ENCODE measurements at regions not wholly inside any gene's neighbourhood (a gene's known extent, or its start where the extent isn't known, plus 50 kb on each side); places are given as distances from the start of the nearest gene placed in this dataset.
"Not testable (repeated sequence)": the region's sequence is repeated elsewhere in the genome, so short reads cannot be mapped to it uniquely, and the experiment has no call there.

DNA sequence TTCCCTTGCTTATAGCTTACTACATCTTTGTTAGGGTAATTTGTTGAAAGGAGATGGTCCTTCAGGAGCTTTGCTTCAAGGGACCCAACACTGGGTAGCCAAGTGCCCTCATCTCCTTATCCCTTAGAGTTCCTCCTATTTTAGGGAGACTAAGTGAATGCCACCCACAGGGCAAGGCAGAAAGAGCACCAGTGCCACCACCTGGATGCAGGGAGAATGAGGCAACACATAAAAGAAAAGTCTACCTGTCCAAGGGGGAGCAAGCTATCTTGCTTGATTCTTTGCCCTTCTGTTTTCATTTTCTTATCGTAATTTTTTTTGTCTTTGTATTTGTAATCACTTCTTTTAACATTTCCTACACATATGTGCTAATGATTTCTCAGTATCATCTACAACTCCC lies 205.5 kb downstream of the NPR3 start:
- DNase-seq (ENCODE audit: extremely low read depth, low read depth) = peak; percentile 43

DNA sequence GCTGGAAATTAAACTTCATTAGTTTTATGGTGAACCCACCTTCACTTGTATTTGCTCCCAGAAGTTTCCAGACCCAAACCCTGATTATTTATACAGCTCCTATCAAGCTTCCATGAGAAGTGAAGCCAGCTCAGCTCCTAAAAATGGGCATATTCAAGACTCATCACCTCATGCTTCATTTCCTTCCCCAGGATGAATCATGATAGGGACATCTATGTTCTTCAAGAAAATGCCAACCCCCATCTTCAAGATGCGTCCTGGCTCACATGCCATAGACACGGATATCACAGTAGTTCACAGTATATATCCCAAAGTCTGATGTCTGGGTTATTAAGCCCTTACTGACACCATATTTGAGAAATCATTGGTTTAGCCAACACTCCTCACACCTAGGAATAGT lies 217.6 kb downstream of the NPR3 start:
- DNase-seq (ENCODE audit: extremely low read depth, low read depth) = no peak

DNA sequence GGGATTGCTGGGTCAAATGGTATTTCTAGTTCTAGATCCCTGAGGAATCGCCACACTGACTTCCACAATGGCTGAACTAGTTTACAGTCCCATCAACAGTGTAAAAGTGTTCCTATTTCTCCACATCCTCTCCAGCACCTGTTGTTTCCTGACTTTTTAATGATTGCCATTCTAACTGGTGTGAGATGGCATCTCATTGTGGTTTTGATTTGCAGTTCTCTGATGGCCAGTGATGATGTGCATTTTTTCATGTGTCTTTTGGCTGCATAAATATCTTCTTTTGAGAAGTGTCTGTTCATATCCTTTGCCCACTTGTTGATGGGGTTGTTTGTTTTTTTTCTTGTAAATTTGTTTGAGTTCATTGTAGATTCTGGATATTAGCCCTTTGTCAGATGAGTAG lies 220.3 kb downstream of the NPR3 start:
- not testable (repeated sequence) for DNase-seq (ENCODE audit: extremely low read depth, low read depth)

DNA sequence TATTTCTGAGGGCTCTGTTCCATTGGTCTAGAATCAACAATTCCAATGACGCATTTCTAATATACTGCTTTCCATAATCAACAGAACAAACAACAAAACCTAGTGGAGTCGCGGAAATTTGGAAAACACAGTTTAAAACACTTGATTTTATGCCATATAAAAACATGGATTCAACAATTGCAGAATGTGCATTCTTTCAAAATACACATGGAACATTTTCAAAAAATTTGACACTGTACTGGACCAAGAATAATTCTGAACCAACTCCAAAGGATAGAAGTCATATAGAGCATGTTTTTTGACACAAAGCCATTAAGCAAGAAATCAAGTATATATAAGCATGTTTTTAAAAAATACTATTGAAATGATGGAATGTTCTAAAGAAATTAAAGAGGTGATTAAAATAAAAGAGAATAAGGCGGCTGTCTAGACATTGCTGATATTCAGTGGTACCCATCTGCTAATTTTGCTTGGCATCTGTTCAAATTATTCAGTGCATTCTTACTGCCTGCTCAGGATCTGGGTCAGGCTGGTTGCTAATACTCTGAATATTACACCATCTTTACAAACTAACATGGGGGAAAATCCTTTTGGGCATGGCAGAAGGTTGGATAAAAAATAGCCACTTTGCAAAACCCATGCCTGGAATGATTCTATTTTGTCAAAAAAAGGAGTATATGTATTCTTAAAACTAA lies 221.3 kb downstream of the NPR3 start:
- no peak for DNase-seq (ENCODE audit: extremely low read depth, low read depth)

DNA sequence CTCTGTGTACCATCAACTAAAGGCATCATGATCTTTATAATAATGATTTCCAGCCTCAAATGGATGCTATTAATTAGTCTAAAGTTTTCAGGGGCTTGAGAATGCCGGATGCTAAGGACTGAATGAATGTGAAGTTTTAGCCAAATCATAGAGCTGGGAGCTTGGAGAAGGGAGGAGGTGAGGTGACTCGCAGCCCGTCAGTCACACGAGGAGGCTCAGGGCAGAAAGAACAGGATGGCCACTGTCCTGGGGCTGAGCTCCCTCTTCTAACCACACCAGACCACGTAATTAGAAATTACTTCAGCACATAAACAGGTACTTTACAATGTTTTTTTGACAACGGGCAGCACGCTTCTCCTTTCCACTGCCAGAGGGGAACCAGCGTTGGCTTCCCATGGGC lies 222.6 kb downstream of the NPR3 start:
- no peak for DNase-seq (ENCODE audit: extremely low read depth, low read depth)

DNA sequence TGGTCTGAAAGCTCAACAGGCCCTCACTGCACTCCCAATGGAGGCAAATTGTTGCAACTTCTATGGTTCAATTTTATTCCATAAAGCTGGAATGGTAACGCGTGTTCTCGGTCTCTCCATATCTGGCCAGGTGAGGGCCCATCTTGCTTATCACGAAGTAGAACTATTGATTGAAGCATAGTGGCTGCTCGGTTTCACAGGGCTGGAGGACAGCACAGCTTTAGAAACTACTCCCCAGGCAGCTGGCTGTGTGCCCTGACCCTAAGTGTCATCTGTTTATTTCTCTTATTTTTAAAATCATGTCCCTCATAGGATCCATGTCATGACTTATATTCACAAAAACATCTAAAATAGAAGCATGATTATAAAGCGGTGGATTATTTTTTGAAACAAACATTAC lies 223.4 kb downstream of the NPR3 start:
- no peak for DNase-seq (ENCODE audit: extremely low read depth, low read depth)

DNA sequence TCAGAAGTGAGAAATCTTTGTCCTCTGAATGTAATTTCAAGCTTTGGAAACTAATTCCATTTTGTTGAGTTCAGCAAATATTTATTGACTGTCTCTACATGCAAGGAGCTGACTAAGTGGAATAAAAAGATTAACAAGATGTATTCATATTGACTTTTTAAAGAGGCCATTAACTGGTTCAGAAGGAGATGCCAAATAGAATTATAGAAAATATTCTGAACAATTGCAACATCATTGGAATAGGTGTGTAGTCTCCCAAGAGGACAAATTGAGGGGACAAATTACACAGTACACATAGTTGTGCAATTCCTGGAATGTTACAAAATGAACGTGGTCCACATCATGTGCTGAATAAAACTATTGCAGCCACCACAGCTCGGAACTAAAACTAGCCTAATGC lies 224.2 kb downstream of the NPR3 start:
- DNase-seq (ENCODE audit: extremely low read depth, low read depth) = no peak

DNA sequence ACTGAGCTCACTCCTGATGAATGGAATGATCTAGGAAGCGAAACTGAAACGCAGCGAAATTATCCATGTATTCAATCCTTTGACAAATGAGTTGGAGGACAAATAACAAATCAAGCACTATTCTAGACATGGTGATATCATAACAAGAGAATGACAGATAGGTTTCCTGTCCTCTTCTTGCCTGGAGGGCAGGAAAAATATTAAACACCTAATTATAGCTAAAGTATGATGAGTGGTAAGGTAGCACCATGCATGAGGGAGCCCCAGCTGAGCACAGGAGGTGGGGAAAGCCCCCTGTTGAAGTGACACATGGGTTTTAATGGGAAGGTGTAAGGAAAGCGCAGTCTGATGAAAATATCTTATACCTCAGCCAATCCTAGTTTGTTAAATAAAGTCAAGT lies 225.2 kb downstream of the NPR3 start:
- no peak for DNase-seq (ENCODE audit: extremely low read depth, low read depth)

DNA sequence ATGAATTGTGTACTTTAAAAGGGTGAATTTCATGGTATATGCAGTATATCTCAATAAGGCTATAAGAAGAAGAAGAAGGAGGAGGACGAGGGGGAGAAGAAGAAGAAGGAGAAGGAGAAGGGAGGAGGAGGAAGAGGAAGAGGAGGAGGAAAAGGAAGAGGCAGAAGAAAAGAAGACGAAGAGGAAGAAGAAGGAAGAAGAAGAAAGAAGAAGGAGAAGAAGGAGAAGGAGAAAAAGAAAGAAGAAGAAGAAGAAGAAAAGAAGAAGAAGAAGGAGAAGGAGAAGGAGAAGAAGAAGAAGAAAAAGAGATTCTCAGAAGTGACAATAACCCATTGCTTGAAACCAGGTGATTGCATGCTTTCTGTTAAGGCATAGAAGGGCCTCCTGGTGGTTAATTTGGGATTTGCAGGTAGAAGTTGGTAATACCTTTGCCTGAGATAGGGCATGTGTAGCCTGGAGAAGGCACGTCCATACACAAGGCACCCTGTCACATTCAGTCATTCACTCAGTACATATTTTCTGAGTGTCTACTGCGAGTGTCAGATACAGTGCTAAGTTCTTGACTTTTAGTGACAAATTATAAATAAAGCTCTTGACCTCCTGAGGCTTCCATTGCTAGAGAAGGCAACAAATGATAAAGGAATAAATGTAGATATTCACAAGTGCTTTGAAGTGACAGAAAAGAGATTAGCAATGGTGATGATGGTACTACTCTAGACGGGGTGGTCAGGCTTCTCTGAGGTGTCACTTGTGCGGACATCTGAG lies 231.3 kb downstream of the NPR3 start:
- DNase-seq (ENCODE audit: extremely low read depth, low read depth) = peak; percentile 22

DNA sequence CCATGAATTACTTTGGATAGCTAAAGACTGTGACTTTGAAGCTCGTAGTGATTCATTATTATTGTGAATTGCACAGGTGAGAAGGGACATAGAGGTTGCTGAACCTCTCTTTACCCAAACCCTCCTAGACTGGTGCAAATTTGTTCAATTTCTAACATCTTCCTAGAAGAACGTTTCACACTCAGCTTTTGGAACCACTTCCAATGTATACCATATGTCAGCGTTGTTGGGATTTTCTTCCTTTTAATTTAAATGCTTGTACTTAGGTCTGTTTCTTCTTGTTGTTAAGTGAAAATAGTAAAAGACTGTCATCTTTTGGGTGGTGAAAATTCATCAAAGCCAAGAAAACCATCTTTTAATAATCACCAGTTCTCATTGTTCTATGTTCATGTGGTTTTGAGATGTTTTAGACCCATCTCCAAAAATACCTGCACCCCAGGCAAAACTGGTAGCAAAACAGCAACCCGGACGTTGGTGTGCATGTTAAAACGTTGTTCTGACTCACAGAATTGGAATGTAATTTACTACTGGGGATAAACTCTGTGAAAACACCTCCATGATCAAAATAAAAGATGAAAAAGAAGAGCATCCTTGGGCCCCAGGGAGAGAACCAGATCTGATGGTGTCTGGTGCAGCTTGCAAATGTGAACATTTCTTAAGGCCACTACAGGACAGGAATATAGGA lies 238.3 kb downstream of the NPR3 start:
- no peak for DNase-seq (ENCODE audit: extremely low read depth, low read depth)

DNA sequence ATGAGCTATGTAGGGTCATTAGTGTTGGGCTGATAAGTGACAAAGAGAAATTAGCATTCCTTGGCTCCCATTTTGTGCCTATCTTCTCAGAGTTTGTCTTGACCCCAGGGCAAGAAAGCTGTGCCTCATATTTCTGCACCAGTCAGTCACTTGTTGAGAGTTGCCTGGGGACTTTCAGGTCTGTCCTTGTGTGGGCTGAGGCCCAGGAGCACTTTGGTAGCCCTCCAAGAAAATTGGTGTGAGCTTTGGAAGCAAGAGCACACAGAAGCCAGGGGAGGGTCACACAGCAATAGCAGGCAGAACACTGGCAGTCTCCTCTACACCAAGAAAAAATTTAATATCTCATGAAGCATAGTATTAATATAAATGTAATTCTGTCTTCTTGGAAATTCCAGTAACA lies 239.9 kb downstream of the NPR3 start:
- DNase-seq (ENCODE audit: extremely low read depth, low read depth) = no peak

DNA sequence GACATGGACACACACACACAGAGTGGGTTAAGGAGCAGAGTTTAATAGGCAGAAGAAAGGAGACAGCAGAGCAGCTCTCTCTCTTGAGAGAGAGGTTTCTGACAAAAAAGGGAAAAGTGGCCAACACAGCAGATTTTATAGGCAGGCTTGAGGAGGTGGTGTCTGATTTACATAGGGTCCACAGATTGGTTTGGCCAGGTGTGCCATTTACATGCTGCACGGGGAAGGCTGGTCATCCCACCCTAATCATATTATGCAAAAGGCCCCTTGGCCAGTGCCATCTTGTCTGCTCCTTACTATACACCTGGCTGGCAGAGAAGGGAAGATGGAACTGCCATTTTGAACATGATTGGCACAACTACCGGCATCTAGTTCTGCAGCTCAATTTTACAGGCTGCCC lies 240.8 kb downstream of the NPR3 start:
- DNase-seq (ENCODE audit: extremely low read depth, low read depth) = no peak

DNA sequence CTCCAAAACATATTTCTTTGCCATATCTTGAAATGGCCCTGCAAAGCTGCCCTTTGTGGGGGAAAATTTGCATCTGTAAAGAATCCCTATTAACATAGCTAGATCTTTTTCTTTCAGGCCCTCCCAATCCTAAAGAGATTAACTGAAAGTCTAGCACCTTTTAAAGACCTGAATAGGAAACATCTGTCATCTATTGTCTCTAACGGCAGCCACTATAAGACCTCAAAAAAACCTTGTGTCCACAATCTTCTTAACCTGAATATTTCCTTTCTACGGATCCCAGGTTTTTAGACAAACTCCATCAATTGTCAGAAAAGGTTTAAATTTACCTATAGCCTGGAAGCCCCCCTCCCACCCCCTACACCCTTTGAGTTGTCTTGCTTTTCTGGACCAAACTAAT lies 241.3 kb downstream of the NPR3 start:
- not testable (repeated sequence) for DNase-seq (ENCODE audit: extremely low read depth, low read depth)

DNA sequence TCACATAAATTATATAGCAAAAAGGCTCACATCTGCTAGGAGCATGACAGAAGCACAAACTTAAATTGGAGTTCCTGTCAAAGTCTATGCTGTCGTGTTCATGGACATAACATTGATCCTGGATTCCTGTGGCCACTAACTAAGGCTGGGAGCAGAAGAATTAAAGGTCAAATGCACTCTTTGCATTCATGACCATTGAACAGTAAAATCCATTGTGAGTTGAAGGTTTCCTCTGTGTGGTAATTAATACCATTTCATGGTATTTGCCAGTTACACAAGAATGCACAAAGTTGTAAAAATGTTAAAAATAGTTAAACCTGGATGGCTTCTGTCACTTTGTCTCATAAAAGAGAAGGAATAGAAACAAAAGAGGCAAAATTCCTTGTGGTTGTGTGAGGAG lies 242.6 kb downstream of the NPR3 start:
- DNase-seq (ENCODE audit: extremely low read depth, low read depth) = no peak

DNA sequence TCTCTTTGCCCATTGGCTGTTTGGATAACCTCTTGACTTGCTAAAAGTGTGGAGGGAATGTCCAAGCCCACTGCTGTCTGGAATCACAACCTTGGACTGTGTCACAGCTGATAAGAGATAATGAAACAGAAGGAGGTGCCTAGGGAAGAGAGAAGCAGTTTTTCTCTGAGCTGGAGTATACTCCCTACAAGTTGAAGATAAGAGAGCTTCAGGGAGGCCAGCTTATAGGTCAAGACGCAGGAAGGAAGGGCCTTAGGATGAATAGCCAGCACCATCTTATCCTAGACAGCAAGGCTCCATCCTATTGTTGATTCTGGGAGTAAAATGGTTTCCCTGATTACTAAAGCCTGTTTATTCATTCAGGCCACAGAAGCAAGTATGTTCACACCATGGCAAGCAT lies 244.7 kb downstream of the NPR3 start:
- no peak for DNase-seq (ENCODE audit: extremely low read depth, low read depth)

DNA sequence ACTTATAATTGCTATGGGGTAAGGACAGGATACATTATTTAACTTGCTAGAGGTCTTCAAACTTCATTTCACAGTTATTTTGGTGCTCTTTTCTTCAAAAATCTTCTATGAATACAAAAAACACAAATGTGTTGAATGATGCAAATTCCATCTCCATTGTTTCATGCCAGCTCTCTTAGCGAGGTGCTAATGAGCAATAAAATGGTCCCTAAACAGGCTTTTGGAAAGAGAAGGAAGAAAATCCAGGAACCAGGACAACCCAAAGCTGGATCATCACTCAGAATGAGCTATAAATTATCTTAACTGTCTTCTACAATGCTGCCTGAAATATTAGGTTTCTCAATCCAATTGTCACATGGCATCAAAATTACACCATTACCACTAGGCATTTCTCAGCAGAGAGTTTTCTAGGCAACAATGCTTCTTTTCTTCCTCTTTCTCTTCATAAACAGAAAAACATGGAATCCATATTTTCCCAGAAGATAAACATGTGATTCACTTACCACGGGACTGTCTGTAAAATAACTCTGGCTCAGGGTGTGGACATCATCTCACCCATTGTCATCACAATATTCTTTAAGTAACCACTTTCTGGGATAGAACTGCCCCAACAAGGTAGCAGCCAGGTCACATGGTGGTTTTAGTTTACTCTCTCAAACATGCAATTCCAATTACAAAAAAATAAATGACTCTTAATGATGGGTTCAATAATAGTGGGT lies 249.4 kb downstream of the NPR3 start:
- no peak for DNase-seq (ENCODE audit: extremely low read depth, low read depth)

DNA sequence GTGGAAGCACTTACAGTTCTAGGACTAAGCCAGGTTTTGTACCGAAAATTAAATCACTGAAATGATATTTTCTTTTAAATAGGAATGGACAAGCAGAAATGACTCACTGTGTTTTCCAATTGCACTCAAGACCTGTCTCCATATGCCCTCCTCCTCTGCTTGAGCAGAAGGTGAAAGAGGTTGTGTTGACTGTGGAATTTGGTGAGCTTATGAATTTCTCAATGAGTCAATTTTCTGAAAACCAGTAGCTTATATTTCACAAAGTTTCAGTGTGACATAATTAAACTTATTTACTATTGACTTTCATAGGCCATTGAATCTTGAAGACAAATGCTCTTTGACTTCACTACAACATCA lies 249.9 kb downstream of the NPR3 start:
- no peak for DNase-seq (ENCODE audit: extremely low read depth, low read depth)

DNA sequence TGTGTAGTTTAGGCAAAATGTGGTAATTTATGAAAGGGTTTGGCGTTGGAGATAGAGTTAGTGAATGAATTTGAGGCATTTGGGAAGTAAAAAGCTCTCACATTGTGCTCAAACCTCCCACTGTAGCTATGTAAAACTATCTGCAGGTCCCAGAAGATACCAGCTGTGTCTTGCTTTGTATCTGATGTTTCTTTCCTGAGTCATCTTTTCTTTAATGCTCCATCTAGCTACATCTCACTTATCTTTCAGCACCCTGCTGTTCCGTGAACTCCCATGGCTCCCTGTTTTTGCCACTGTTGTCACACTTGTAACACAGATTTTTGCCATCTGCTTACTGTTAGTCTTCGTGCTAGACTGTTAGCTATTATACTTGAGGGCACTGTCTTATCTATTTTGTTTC lies 253.1 kb downstream of the NPR3 start:
- no peak for DNase-seq (ENCODE audit: extremely low read depth, low read depth)

DNA sequence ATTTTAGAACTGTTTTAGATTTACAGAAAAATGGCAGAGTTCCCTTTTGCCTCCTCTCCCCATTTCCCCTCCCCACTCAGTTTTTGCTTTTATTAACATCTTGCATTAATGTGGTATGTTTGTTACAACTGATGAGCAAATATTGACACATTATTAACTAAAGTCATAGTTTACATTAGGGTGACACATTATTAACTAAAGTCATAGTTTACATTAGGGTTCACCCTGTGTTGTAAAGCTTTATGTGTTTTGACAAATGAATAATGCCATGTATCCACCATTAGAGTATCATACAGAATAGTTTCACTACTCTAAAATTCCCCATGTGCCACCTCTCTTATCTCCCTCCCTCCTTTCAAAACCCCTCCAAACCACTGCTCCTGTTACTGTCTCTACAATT lies 262.5 kb downstream of the NPR3 start:
- DNase-seq (ENCODE audit: extremely low read depth, low read depth) = no peak

DNA sequence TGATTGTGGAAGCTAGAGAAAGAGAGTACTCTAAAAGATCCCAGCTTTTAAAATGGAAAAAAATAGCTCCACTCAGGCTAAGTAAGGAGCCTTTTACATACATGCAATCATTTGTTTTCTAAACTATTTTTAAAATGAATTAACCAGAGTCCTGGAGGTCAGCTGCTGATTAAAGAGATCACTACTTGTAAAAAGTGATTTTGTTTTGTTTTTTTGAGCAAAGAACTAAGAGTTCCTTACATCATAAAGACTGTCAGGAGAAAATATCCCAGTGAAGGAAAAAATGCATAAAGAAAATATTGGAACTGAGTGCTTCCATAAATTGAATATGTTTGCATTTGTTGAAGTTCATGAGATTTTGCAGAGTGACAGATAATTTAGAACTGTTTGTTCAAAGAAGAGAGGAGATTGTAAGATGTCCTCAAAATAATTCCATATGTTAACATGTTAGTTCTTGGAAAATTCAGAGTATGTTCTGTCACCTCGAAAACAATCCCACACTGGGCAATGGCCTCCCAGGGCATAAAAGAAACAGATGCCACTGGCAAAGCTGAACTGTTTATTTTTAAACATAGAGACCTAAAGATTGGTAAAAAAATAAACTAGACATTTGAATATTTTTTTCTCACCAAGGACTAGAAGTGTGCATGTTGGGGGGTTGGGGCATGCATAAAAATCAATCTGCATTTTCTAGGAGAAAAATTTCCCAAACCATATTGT lies 264.7 kb downstream of the NPR3 start:
- no peak for DNase-seq (ENCODE audit: extremely low read depth, low read depth)

DNA sequence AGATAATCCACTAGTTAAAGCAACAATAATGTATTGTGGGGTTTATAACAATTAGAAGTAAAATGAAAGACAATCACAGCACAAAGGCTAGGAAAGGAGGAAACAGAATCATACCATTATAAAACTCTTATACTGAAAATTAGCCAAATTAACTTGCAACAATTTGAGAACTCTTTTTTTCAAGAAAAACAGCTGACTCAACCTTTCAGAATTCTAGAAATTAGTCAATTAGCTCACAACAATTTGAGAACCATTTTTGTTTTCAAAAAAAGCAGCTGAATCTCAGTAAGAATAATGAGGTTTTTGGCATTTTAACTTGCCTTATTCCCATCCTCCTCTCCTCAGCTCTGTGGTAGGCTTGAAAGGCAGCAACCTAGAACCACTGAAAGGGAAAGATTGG lies 269.9 kb downstream of the NPR3 start:
- no peak for DNase-seq (ENCODE audit: extremely low read depth, low read depth)
